HepG2 (cell line): ENCODE measurements at regions not wholly inside any gene's neighbourhood (a gene's known extent, or its start where the extent isn't known, plus 50 kb on each side); places are given as distances from the start of the nearest gene placed in this dataset.

Experiments used
- ATAC-seq: fragments of 200-7000 bp; cut with Tn5 transposase; 3 replicates; pipeline ENCODE4 v1.9.1; 2020; ENCODE audit warnings: mild to moderate bottlenecking, moderate library complexity
- BruUV-seq: library from RNA; stranded (reverse); fragments of 400-500 nt; replicated peaks from 2 replicates; lab custom pipeline; 2021; lab: Mats Ljungman, UMichigan
- CTCF ChIA-PET: fragments of 300-600 bp; formaldehyde crosslinking; extraction: SDS; loops from one replicate; lab custom pipeline; 2021; ENCODE audit warnings: low total read pairs, inconsistent platforms, low intra/inter-chr PET ratio; lab: Yijun Ruan, JAX
- POLR2A ChIA-PET: fragments of 350-600 bp; sonication (Branson Sonifier 250); formaldehyde crosslinking; loops from one replicate; lab custom pipeline; 2020; ENCODE audit warnings: antibody characterized with exemption, inconsistent platforms; lab: Yijun Ruan, JAX
- DNase-seq: peaks from one replicate; pipeline ENCODE4 v3.0.0-alpha.2; 2015; ENCODE audit warnings: low spot score
- FAIRE-seq: peaks from 3 replicates; lab custom pipeline; 2011; peaks lifted over from hg19 to GRCh38; lab: Jason Lieb, UNC
- H2AFZ ChIP-seq: one replicate; pipeline ENCODE4 v1.6.1; 2011; ENCODE audit warnings: low read length, inconsistent platforms
- H3K27ac ChIP-seq: fragments of 300-600 bp; 3 replicates; pipeline ENCODE4 v1.8.0; 2011; ENCODE audit warnings: mixed run types, mild to moderate bottlenecking, mixed read lengths, low read length, inconsistent platforms; ENCODE audit not compliant: insufficient read depth; ENCODE audit errors: extremely low read length
- H3K27me3 ChIP-seq, 2 experiments: fragments of 200-600 bp in 1 of 2; 2 replicates in 1 of 2; 3 replicates in 1 of 2; pipeline versions ENCODE4 v1.6.0 to v1.8.0; 2011; ENCODE audit warnings: low read length in 2 of 2, mild to moderate bottlenecking in 2 of 2, moderate library complexity in 2 of 2, inconsistent platforms in 1 of 2; ENCODE audit not compliant: insufficient read depth in 2 of 2, control insufficient read depth in 1 of 2
- H3K36me3 ChIP-seq, 2 experiments: fragments of 200-600 bp in 1 of 2; replicated peaks in 1 of 2; 2 replicates in 1 of 2; 3 replicates in 1 of 2; pipeline versions ENCODE4 v1.5.1 to v1.8.0; 2011; ENCODE audit warnings: low read length in 2 of 2, inconsistent platforms in 1 of 2; ENCODE audit not compliant: insufficient read depth in 2 of 2, control insufficient read depth in 1 of 2
- H3K4me1 ChIP-seq: 2 replicates; pipeline ENCODE4 v1.5.1; 2012; ENCODE audit warnings: low read length, inconsistent platforms; ENCODE audit not compliant: insufficient read depth
- H3K4me2 ChIP-seq: 2 replicates; pipeline ENCODE4 v1.6.0; 2011; ENCODE audit warnings: low read depth, low read length, inconsistent platforms
- H3K4me3 ChIP-seq, 3 experiments: fragments of 200-600 bp in 1 of 3; sonication (generic), shearing (Covaris generic) in 1 of 3; replicated peaks in 1 of 3; 2 replicates each; pipeline ENCODE4 v1.5.1; 2011 to 2016; ENCODE audit warnings: low read length in 3 of 3, inconsistent platforms in 2 of 3, low read depth in 2 of 3, mild to moderate bottlenecking in 2 of 3, control low read depth in 1 of 3, mixed read lengths in 1 of 3; ENCODE audit not compliant: insufficient read depth in 1 of 3
- H3K79me2 ChIP-seq: one replicate; pipeline ENCODE4 v1.6.1; 2011; ENCODE audit warnings: low read length, inconsistent platforms; ENCODE audit not compliant: insufficient read depth
- H3K9ac ChIP-seq: 2 replicates; pipeline ENCODE4 v1.6.0; 2011; ENCODE audit warnings: mild to moderate bottlenecking, low read depth, low read length, inconsistent platforms; ENCODE audit not compliant: insufficient read depth
- H3K9me3 ChIP-seq: 2 replicates; pipeline ENCODE4 v1.5.1; 2012; ENCODE audit warnings: mild to moderate bottlenecking, low read length
- H4K20me1 ChIP-seq: 2 replicates; pipeline ENCODE4 v1.6.0; 2011; ENCODE audit warnings: inconsistent platforms, mild to moderate bottlenecking, low read length, moderate library complexity; ENCODE audit not compliant: insufficient read depth
- ARID3A ChIP-seq: IDR thresholded peaks from 2 replicates; pipeline ENCODE4 v1.6.1; 2012; ENCODE audit warnings: low read depth, low read length, improper control_type of control experiment
- BCL6 ChIP-seq: IDR thresholded peaks from 2 replicates; pipeline ENCODE4 v1.6.1; 2016; ENCODE audit warnings: missing genetic modification reagents, missing compliant biosample characterization
- MATR3 ChIP-seq: sonication (generic); formaldehyde crosslinking; IDR thresholded peaks from 2 replicates; pipeline ENCODE4 v1.4.0; 2020; ENCODE audit warnings: missing genetic modification reagents
- MXD3 ChIP-seq: IDR thresholded peaks from 2 replicates; pipeline ENCODE4 v1.6.1; 2016; ENCODE audit warnings: mild to moderate bottlenecking, missing biosample characterization, missing genetic modification reagents
- PRDM10 ChIP-seq: sonication (generic); formaldehyde crosslinking; IDR thresholded peaks from 2 replicates; pipeline ENCODE4 v1.4.0; 2020; ENCODE audit warnings: low read depth, missing genetic modification reagents
- RBM39 ChIP-seq: fragments of 200-400 bp; formaldehyde crosslinking; IDR thresholded peaks from one replicate; pipeline ENCODE4 v1.6.1; 2018; ENCODE audit warnings: antibody characterized with exemption, mild to moderate bottlenecking, low read depth, low read length; ENCODE audit not compliant: poor library complexity, severe bottlenecking
- RFX1 ChIP-seq: fragments of 450-650 bp; IDR thresholded peaks from 2 replicates; pipeline ENCODE4 v1.6.1; 2017
- RFX5 ChIP-seq: IDR thresholded peaks from 2 replicates; pipeline ENCODE4 v1.6.1; 2011; ENCODE audit warnings: low read depth, low read length, improper control_type of control experiment
- U2AF2 ChIP-seq: fragments of 200-400 bp; formaldehyde crosslinking; IDR thresholded peaks from 2 replicates; pipeline ENCODE4 v1.6.1; 2017; ENCODE audit warnings: low read depth, mild to moderate bottlenecking, low read length
- ZBTB25 ChIP-seq: IDR thresholded peaks from 2 replicates; pipeline ENCODE4 v1.6.1; 2018; ENCODE audit warnings: missing genetic modification reagents
- ZFP90 ChIP-seq: sonication (generic); formaldehyde crosslinking; IDR thresholded peaks from 2 replicates; pipeline ENCODE4 v1.8.0; 2022; ENCODE audit warnings: missing genetic modification reagents, mild to moderate bottlenecking, inconsistent platforms, borderline replicate concordance
- ZNF280B ChIP-seq: sonication (generic); formaldehyde crosslinking; IDR thresholded peaks from 2 replicates; pipeline ENCODE4 v1.5.0; 2020; ENCODE audit warnings: missing genetic modification reagents, mild to moderate bottlenecking, borderline replicate concordance
- ZNF615 ChIP-seq: sonication (generic); formaldehyde crosslinking; IDR thresholded peaks from 2 replicates; pipeline ENCODE4 v1.5.0; 2020; ENCODE audit warnings: mild to moderate bottlenecking, missing genetic modification reagents, borderline replicate concordance
- WGBS: methylation state at CpG from one replicate; pipeline ENCODE4 v1.1.6; 2017; ENCODE audit warnings: low lambda C conversion rate; 5-methylcytosine and 5-hydroxymethylcytosine counted together
- in situ Hi-C: cut with HindIII; loops from 2 replicates; pipeline ENCODE4 v1.10.0; 2017; ENCODE audit warnings: low pct_unique_long_range_greater_than_20kb; ENCODE audit not compliant: extremely low pct_ligation_motif_present
- intact Hi-C: fragments of 100-400 bp; cut with micrococcal nuclease; formaldehyde crosslinking; loops from one replicate; pipeline ENCODE4 v1.10.0; 2022; ENCODE audit not compliant: unreplicated experiment

- Histone ChIP-seq H3K4me2 (no peak overlapping the region), H3K9ac (no peak overlapping the region), H3K27me3 (no peaks in the 10 kb centered on the region), H3K27ac (no peak overlapping the region), H3K36me3 (peaks cover 2 to 23% of the 10 kb centered on the region in 2 experiments; a peak in 3 of 5 replicates), H3K4me3 (no peak overlapping the region), H4K20me1 (no peaks in the 10 kb centered on the region), H2AFZ (no peak overlapping the region), H3K4me1 (no peaks in the 10 kb centered on the region), H3K79me2 (no peaks in the 10 kb centered on the region), H3K9me3 (no peaks in the 10 kb centered on the region)
- no peak for FAIRE-seq
- no peak for DNase-seq
- WGBS: 95% methylated on average over 9 of the region's 22 CpGs
- ChIA-PET POLR2A (no interaction called here), CTCF (no interaction called here)
- ATAC-seq: no peak
- BruUV-seq: no TSS peak
- in situ Hi-C loops (no loop called here), intact Hi-C loops (no loop called here)
- TF ChIP-seq RFX1 (no peak), ZNF280B (CRISPR knock-in tag) (no peak), ZNF615 (no peak), ZBTB25 (CRISPR knock-in tag) (no peak), MATR3 (no peak), MXD3 (CRISPR knock-in tag) (no peak), U2AF2 (no peak), ZFP90 (CRISPR knock-in tag) (no peak), RFX5 (no peak), ARID3A (no peak), BCL6 (CRISPR knock-in tag) (no peak), RBM39 (no peak), PRDM10 (no peak)
These were observed 117.2 kb downstream of the RFLNA start for GRCh38 chr12:124411953-124412645.
